ELR (cell line): ENCODE measurements at regions not wholly inside any gene's neighbourhood (a gene's known extent, or its start where the extent isn't known, plus 50 kb on each side); places are given as distances from the start of the nearest gene placed in this dataset.
"Not testable (repeated sequence)": the region's sequence is repeated elsewhere in the genome, so short reads cannot be mapped to it uniquely, and the experiment has no call there.

Experiments used
- DNase-seq: peaks from one replicate; pipeline ENCODE4 v3.0.0-alpha.2; 2015; ENCODE audit warnings: low read depth

DNA sequence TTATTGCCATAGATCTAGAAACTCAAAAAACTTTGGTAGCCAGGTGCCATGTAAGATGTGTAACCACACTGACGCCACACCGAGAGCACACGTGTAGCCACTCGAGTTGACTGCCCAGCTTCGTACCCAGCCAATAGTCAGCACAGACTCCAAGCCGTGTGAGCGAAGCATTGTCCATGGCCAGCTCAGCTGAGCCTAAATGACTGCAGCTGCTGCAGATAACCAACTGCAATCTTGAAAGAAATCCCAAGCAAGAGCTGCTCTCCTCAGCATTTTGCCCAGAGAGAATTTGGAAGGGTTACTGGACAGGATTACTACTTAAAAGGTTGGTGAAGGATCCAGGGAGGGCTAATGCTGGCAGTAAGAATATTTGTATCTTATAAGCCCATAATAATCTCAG, 193.0 kb upstream of the THRB start:
- DNase-seq = no peak

GRCh38 chr3:24688446-24689148, 193.9 kb upstream of the THRB start:
- no peak for DNase-seq

GRCh38 chr3:24689353-24689752, 194.7 kb upstream of the THRB start:
- no peak for DNase-seq

DNA sequence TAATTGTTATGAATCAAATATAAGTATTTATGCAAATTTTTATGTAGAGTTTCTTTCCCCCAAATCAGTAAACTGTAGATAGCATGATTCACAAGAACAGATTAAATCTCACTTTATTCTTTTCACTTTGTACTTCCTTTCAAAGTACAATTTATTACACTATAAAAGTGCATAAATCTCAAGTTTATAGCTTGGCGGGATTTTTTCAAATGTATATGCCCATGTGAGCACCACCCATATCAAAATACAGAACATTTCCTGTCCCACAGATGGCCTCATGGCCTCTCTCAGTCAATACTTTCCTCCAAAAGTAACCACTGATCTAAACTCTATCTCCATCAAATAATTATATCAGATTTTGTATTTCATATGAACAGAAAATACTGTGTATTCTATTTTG, 196.1 kb upstream of the THRB start:
- DNase-seq = no peak

- DNase-seq = not testable (repeated sequence)
Observed at GRCh38 chr3:24699078-24699477, 204.4 kb upstream of the THRB start.

- DNase-seq = peak; percentile 19
Observed at GRCh38 chr3:24704496-24704895, 209.8 kb upstream of the THRB start.

DNA sequence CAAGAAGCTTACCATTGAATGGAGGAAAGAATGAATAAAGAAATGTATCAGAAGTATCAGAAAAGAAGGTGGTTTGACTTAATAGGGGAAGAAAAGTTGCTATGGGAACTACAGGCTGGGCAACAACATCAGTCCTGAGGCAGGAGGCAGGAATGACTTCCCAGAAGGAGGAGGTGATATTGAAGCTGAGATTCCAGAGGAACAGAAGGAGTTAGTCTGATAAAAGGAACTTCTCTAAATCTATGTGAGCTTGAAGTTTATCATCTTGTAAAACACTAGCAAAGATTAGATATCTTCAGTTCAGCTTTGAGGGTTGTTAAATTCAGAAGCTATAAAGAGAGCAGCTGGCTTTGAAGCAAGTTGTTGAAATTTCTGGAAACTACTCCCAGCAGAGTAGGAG, 213.3 kb upstream of the THRB start:
- no peak for DNase-seq

DNA sequence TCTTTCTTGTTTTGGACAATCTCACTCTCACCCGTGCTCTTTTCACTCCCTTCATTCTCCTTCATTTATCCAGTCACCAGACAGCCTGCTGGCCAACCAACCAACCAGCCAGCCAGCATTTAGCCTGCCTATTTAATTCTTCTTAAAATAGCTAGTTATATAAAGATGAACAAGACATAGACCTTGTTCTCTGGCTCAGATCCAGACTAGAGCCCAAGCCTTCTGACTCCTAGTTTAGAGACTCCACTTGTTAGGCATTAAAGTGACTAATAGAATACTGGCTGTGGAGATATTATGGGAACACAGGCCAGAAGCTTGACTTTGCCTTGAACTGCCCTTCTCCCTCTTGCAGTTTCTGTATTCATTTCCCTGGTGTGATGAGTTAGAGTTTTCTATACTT, 215.3 kb upstream of the THRB start:
- DNase-seq = no peak

GRCh38 chr3:24713516-24713915, 218.9 kb upstream of the THRB start:
- DNase-seq = no peak

DNA sequence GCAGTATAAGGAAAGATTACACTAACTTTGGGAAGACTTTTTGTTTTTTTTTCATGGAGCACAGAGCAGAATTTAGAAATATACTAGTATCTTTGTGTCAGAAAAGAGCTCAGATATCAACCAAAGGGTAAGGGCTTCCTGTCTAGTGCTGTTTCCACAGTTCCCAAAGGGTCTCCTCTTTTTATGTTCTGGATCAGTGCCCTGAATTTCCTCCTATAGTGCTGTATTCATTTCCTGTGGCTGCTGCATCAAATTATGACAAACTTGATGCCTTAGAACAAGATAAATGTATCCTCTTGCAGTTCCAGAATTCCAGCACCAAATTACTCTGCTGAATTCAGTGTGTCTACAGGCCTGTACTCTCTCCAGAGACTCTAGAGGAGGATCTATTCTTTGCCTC, 219.8 kb upstream of the THRB start:
- DNase-seq = no peak

GRCh38 chr3:24715171-24715792, 220.6 kb upstream of the THRB start:
- DNase-seq = no peak

DNA sequence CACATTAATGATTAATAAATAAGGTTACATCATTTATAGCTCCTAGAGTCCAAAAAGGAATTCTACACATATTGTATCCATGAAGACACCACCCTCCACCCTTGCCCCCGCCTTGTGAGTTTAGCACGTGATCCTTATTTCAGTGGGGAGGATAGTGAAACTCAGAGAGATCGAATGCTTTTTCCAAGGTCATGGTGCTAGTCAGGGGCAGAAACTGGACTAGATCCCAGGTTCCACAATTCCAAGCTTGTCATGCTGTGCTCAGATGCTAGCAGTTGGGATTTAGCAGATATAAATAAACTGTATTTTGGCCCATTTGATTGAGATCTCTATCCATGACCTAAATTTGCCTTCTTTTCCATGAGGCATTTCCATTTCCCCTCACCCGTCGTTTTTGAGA, 227.4 kb upstream of the THRB start:
- no peak for DNase-seq

DNA sequence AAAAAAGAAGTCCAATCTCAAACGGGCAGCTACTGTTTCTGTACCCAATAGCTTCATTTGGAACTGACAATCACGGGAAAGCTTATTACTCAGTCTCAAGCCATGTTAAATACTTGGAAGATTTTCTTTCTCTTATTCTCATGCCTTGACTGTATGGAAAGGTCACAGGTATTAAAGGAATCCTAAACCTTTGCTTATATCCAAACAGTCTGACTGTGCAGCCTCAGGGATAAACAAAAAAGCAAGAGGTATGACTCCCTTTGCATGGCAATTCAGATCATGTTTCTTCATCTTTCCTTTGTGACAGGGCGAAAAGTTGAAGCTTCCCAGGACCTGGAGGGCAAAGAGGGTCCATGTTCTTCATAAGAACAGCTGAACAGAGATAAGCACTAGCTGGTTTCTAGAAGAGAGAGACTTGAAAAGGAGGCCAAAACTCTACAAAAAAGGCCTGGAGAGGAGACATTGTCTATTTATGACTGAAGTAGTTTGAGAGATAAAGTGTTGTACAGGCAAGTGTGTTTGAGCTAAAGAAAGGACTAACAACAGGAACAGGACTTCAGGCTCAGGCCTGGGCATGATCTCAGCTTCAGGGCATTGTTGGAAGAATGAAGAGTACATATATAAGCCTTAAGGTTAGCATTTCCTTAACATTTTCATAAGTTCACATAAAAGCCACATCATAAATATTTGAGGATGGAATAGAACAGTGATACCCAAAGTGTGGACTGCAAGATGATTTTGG, 231.0 kb upstream of the THRB start:
- no peak for DNase-seq

DNA sequence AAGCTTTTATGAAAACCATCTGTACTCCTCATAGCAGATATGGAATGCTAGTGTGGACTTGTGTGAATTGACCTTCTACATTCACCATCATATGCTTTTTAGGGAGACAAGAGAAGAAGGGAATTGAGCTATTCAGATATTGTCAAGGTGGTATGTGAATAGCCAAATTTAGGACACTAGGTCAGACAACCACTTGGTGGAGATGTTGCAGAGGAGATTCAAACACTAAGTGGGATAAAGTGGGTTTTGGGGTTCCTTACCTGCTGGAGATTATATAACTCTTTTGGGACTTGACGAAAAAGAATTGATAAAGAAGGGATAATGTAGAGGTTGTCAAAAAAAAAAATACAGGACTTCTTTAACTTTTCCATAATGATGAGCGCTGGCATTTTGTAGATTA, 231.8 kb upstream of the THRB start:
- no peak for DNase-seq

DNA sequence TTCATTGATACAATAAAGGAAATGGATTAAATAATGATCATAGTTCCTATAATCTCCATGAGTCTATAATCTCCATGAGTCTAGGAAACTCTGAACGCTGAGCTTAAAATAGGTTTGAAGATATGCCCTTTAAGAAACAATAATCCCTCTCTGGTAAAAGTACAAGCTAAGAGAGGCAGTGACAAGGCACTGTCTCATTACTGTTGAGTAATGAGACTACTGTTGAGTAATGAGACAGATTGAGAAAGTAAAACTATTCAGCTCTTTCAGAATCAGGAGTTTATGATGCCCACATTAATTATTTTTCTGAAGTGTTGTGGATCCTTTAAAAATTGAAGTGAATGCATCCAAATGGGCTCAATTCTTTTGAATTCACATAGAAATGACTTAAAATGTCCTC, 235.5 kb upstream of the THRB start:
- DNase-seq = no peak

GRCh38 chr3:24734019-24734418, 239.4 kb upstream of the THRB start:
- no peak for DNase-seq

DNA sequence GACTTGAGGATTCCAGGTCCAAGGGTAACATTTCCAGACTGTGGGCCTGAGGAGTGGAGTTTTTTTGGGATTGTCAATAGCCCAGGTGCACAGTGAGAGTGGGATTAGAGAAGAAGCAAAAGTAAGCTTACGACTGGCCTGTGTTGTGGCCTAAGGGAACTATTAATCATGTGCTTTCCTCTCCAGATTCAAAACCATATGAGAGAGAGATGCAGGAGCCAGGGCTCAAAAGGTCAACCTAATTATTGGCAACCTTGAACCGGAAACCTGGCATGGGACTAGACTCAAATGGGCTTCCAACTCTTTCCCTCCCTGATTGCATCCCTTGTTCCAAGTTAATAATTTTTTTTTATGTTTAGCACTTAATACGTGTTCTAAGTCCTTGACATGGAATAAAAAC, 242.1 kb upstream of the THRB start:
- no peak for DNase-seq

DNA sequence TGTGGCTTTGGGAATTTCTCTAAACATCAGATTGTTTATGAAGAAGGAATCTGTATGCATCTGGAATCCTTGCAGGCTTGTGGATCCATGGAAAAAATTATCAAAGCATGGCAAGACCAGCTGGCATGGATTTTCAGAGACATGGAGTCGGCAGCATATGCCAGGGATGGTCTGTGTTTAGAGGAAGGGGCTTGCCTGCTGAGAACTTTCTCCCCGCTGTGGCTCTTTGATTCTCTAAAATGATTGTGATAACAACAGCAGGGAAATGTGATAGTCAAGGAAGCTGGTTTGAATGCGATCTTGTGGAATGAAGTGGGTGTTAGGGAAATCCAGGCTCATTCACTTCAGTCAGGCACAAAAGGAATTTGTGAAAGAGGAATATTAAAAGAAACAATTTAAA, 245.7 kb upstream of the THRB start:
- DNase-seq = no peak

DNA sequence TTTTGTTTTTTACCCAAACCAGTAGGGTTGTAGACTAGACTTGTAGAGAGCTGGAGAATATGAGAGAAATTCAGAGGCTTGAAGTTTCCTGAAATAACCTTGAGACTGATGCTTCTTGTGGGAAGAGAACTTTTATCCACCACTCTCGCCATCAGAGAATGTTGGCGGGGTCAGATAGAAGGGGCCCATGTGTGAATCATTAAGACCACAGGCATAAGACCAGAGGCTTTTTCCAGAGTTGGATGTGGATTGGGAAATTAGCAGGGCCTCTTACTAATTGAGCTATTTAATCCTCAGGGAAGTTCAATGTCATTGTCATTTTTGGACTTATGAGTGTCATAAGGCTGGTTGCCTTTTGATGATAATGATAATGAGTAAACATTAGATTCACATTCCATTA, 246.9 kb upstream of the THRB start:
- no peak for DNase-seq

GRCh38 chr3:24748520-24748919, 253.9 kb upstream of the THRB start:
- no peak for DNase-seq

GRCh38 chr3:24751020-24751419, 256.4 kb upstream of the THRB start:
- no peak for DNase-seq

- no peak for DNase-seq
Observed at GRCh38 chr3:24756101-24756888, 261.6 kb upstream of the THRB start.

GRCh38 chr3:24763393-24763792, 268.7 kb upstream of the THRB start:
- DNase-seq = peak; percentile 7
